DMS 273 treated with DMSO at 0.1 percent for 48 hours (cell line): ENCODE measurements at regions not wholly inside any gene's neighbourhood (a gene's known extent, or its start where the extent isn't known, plus 50 kb on each side); places are given as distances from the start of the nearest gene placed in this dataset.
"Not testable (repeated sequence)": the region's sequence is repeated elsewhere in the genome, so short reads cannot be mapped to it uniquely, and the experiment has no call there.

Source experiments
- DNase-seq: peaks from one replicate; lab custom pipeline; 2025; lab: John Stamatoyannopoulos, UW

- no peak for DNase-seq
Measured at GRCh38 chr21:14613486-14614224, 67.5 kb upstream of the SAMSN1 start.

DNA sequence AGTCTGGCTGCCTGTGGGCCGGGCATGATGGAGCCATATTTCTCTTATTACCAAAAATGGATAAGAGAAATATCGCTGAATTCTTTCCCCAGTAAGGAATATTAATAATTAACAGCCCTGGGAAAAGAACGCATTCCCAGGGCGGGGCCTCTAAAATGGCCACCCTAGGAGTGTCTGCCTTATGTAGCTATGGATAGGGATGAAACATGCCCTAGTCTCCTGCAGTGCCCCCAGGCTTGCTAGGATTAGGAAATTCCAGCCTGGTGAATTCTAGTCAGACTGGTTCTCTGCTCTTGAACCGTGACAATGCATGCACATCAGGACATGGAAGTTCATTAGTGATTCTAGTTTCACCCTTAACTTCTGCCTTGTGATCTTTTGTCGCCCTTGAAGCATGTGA lies 64.0 kb upstream of the SAMSN1 start:
- not testable (repeated sequence) for DNase-seq

- DNase-seq, result no peak
Measured at GRCh38 chr21:14609274-14609673, 63.2 kb upstream of the SAMSN1 start.

- no peak for DNase-seq
Measured at GRCh38 chr21:14607262-14607661, 61.1 kb upstream of the SAMSN1 start.

- no peak for DNase-seq
Measured at GRCh38 chr21:14603202-14603601, 57.1 kb upstream of the SAMSN1 start.

DNA sequence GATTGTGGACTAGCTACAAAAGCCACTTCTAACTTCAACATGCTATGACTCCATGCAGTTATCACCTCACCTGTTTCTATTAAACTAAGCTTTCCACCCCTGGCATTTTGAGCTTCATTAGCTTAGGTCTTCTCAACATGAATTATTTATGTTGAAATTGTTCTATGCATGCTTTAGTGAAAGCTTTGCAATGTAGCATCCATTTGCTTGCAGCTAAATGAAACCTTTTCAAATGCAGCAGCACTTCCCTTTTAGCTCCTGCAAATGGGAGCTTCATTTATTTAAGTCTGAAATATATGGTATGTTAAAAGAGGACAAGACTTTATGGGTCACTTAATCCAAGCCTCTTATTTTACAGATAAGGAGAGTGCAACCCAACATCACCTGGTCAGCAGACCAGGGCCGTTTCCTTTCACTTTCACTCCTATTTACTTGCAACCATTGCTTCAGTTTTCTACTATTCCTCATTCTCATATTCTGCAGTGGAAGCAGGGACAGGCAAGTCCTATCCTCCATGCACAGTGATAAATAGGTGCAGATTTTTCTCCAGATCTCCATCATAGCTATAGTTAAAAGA lies 56.4 kb upstream of the SAMSN1 start:
- no peak for DNase-seq

GRCh38 chr21:14600569-14601297 lies 54.6 kb upstream of the SAMSN1 start:
- DNase-seq, result no peak

- DNase-seq, result no peak
Measured at GRCh38 chr21:14598065-14598464, 52.0 kb upstream of the SAMSN1 start.
